ENCODE measurements at regions not wholly inside any gene's neighbourhood (a gene's known extent, or its start where the extent isn't known, plus 50 kb on each side); places are given as distances from the start of the nearest gene placed in this dataset.

GRCh38 chr1:8115769-8116167 lies 89.7 kb upstream of the ERRFI1 start:
- TF ChIP-seq CTCF (conservative IDR thresholded peaks at IDR 0.05; ENCODE audit: low read depth, low read length) (no peak), EZH2 (IDR thresholded peaks at IDR 0.05; ENCODE audit: low read length, unreplicated experiment) (no peak), EZH2phosphoT487 (IDR thresholded peaks at IDR 0.05; ENCODE audit: borderline replicate concordance, low read length) (no peak)
